T-helper 17 cell (primary cell): ENCODE measurements at regions not wholly inside any gene's neighbourhood (a gene's known extent, or its start where the extent isn't known, plus 50 kb on each side); places are given as distances from the start of the nearest gene placed in this dataset.

Experiments used
- ATAC-seq: fragments of 150-1000 bp; cut with Tn5 transposase; 2 replicates; pipeline ENCODE4 v1.10.0; 2021; ENCODE audit warnings: mild to moderate bottlenecking, moderate library complexity
- DNase-seq, 3 donors: peaks; one replicate each; pipeline versions ENCODE4 v3.0.0 to v3.0.0-alpha.2; 2020 to 2021
- H3K9me3 ChIP-seq: one replicate; pipeline ENCODE4 v1.7.0; 2013; ENCODE audit warnings: low read length, mild to moderate bottlenecking; ENCODE audit not compliant: control insufficient read depth, poor library complexity, severe bottlenecking
- H3K27ac Mint-ChIP-seq: one replicate; pipeline ENCODE4 v1.8.0; 2022; ENCODE audit warnings: mild to moderate bottlenecking, moderate library complexity, mixed read lengths
- H3K27me3 Mint-ChIP-seq: one replicate; pipeline ENCODE4 v1.8.0; 2022; ENCODE audit warnings: mixed read lengths
- H3K36me3 Mint-ChIP-seq: one replicate; pipeline ENCODE4 v1.8.0; 2022; ENCODE audit warnings: low read depth, mixed read lengths
- H3K4me1 Mint-ChIP-seq: one replicate; pipeline ENCODE4 v1.8.0; 2022; ENCODE audit warnings: mild to moderate bottlenecking, mixed read lengths
- H3K4me3 Mint-ChIP-seq: one replicate; pipeline ENCODE4 v1.8.0; 2022; ENCODE audit warnings: mild to moderate bottlenecking, moderate library complexity, mixed read lengths

- no peak for ATAC-seq
Measured at GRCh38 chr14:76551906-76552305, 176.0 kb downstream of the ESRRB start.

GRCh38 chr14:76564471-76565422 lies 188.8 kb downstream of the ESRRB start:
- H3K9me3 ChIP-seq, result no peaks in the 10 kb centered on the region
- Mint-ChIP-seq H3K4me3 (no peak overlapping the region), H3K36me3 (no peaks in the 10 kb centered on the region), H3K4me1 (no peaks in the 10 kb centered on the region), H3K27ac (no peak overlapping the region), H3K27me3 (peaks cover 16% of the 10 kb centered on the region)
- ATAC-seq (no peak), DNase-seq (no peak)

More at GRCh38 chr14:76551906-76552305, 176.0 kb downstream of the ESRRB start:
- H3K4me1 Mint-ChIP-seq, result no peaks in the 10 kb centered on the region
- DNase-seq, result no peak
- H3K36me3 Mint-ChIP-seq, result no peaks in the 10 kb centered on the region
- H3K4me3 Mint-ChIP-seq, result no peak overlapping the region
- H3K27ac Mint-ChIP-seq, result no peak overlapping the region
- no peaks in the 10 kb centered on the region for H3K9me3 ChIP-seq
- peaks cover 33% of the 10 kb centered on the region for H3K27me3 Mint-ChIP-seq

GRCh38 chr14:76566439-76566838 lies 190.5 kb downstream of the ESRRB start:
- Mint-ChIP-seq H3K4me3 (no peak overlapping the region), H3K27ac (no peak overlapping the region), H3K36me3 (no peaks in the 10 kb centered on the region), H3K27me3 (peaks cover 17% of the 10 kb centered on the region), H3K4me1 (no peaks in the 10 kb centered on the region)
- H3K9me3 ChIP-seq, result no peaks in the 10 kb centered on the region
- no peak for DNase-seq
- ATAC-seq, result no peak

GRCh38 chr14:76574416-76575095 lies 186.7 kb upstream of the VASH1 start:
- Mint-ChIP-seq H3K36me3 (no peaks in the 10 kb centered on the region), H3K4me1 (no peaks in the 10 kb centered on the region), H3K27ac (no peak overlapping the region), H3K4me3 (no peak overlapping the region), H3K27me3 (peaks cover 35% of the 10 kb centered on the region)
- ATAC-seq (no peak), DNase-seq (no peak)
- no peaks in the 10 kb centered on the region for H3K9me3 ChIP-seq

GRCh38 chr14:76575108-76575507 lies 186.2 kb upstream of the VASH1 start:
- Mint-ChIP-seq H3K4me3 (no peak overlapping the region), H3K36me3 (no peaks in the 10 kb centered on the region), H3K4me1 (no peaks in the 10 kb centered on the region), H3K27ac (no peak overlapping the region), H3K27me3 (peaks cover 35% of the 10 kb centered on the region)
- DNase-seq (no peak), ATAC-seq (no peak)
- H3K9me3 ChIP-seq, result no peaks in the 10 kb centered on the region

- no peaks in the 10 kb centered on the region for H3K9me3 ChIP-seq
- no peak for DNase-seq
- H3K27ac Mint-ChIP-seq, result no peak overlapping the region
- H3K27me3 Mint-ChIP-seq, result peaks cover 35% of the 10 kb centered on the region
- H3K4me1 Mint-ChIP-seq, result no peaks in the 10 kb centered on the region
- no peaks in the 10 kb centered on the region for H3K36me3 Mint-ChIP-seq
- no peak overlapping the region for H3K4me3 Mint-ChIP-seq
- no peak for ATAC-seq
Measured at GRCh38 chr14:76576047-76576741, 185.1 kb upstream of the VASH1 start.

- no peak for DNase-seq
- Mint-ChIP-seq H3K4me1 (no peaks in the 10 kb centered on the region), H3K27me3 (peaks cover 27% of the 10 kb centered on the region), H3K4me3 (no peak overlapping the region), H3K27ac (no peak overlapping the region), H3K36me3 (no peaks in the 10 kb centered on the region)
- H3K9me3 ChIP-seq, result no peaks in the 10 kb centered on the region
- ATAC-seq, result no peak
Measured at GRCh38 chr14:76577090-76577489, 184.2 kb upstream of the VASH1 start.

- Mint-ChIP-seq H3K4me3 (no peak overlapping the region), H3K27ac (no peak overlapping the region), H3K27me3 (peaks cover 27% of the 10 kb centered on the region), H3K36me3 (no peaks in the 10 kb centered on the region), H3K4me1 (no peaks in the 10 kb centered on the region)
- ATAC-seq (no peak), DNase-seq (no peak)
- no peaks in the 10 kb centered on the region for H3K9me3 ChIP-seq
Measured at GRCh38 chr14:76577837-76578236, 183.4 kb upstream of the VASH1 start.

- H3K9me3 ChIP-seq, result no peaks in the 10 kb centered on the region
- H3K4me1 Mint-ChIP-seq, result no peaks in the 10 kb centered on the region
- ATAC-seq (no peak), DNase-seq (no peak)
- H3K27ac Mint-ChIP-seq, result no peak overlapping the region
- H3K4me3 Mint-ChIP-seq, result no peak overlapping the region
- no peaks in the 10 kb centered on the region for H3K36me3 Mint-ChIP-seq
- H3K27me3 Mint-ChIP-seq, result peaks cover 24% of the 10 kb centered on the region
Measured at GRCh38 chr14:76580399-76580798, 180.9 kb upstream of the VASH1 start.

GRCh38 chr14:76580967-76581366 lies 180.3 kb upstream of the VASH1 start:
- no peaks in the 10 kb centered on the region for H3K4me1 Mint-ChIP-seq
- H3K36me3 Mint-ChIP-seq, result no peaks in the 10 kb centered on the region
- H3K27ac Mint-ChIP-seq, result no peak overlapping the region
- H3K4me3 Mint-ChIP-seq, result no peak overlapping the region
- ATAC-seq, result no peak
- peaks cover 27% of the 10 kb centered on the region for H3K27me3 Mint-ChIP-seq
- H3K9me3 ChIP-seq, result no peaks in the 10 kb centered on the region
- no peak for DNase-seq

GRCh38 chr14:76581592-76581991 lies 179.7 kb upstream of the VASH1 start:
- ATAC-seq (no peak), DNase-seq (no peak)
- peaks cover 2% of the 10 kb centered on the region for H3K36me3 Mint-ChIP-seq
- H3K9me3 ChIP-seq, result no peaks in the 10 kb centered on the region
- H3K27ac Mint-ChIP-seq, result no peak overlapping the region
- H3K4me1 Mint-ChIP-seq, result no peaks in the 10 kb centered on the region
- peaks cover 26% of the 10 kb centered on the region for H3K27me3 Mint-ChIP-seq
- H3K4me3 Mint-ChIP-seq, result no peak overlapping the region

- ATAC-seq (no peak), DNase-seq (no peak)
- H3K27me3 Mint-ChIP-seq, result peaks cover 26% of the 10 kb centered on the region
- no peaks in the 10 kb centered on the region for H3K4me1 Mint-ChIP-seq
- H3K9me3 ChIP-seq, result no peaks in the 10 kb centered on the region
- H3K4me3 Mint-ChIP-seq, result no peak overlapping the region
- H3K27ac Mint-ChIP-seq, result no peak overlapping the region
- H3K36me3 Mint-ChIP-seq, result peaks cover 2% of the 10 kb centered on the region
Measured at GRCh38 chr14:76582447-76582846, 178.8 kb upstream of the VASH1 start.

GRCh38 chr14:76583174-76583573 lies 178.1 kb upstream of the VASH1 start:
- Mint-ChIP-seq H3K27me3 (peaks cover 24% of the 10 kb centered on the region), H3K27ac (no peak overlapping the region), H3K4me1 (no peaks in the 10 kb centered on the region), H3K4me3 (no peak overlapping the region), H3K36me3 (peaks cover 2% of the 10 kb centered on the region)
- ATAC-seq, result no peak
- no peaks in the 10 kb centered on the region for H3K9me3 ChIP-seq
- no peak for DNase-seq
